Body of pancreas (tissue), 4 donors: ENCODE measurements at regions not wholly inside any gene's neighbourhood (a gene's known extent, or its start where the extent isn't known, plus 50 kb on each side); places are given as distances from the start of the nearest gene placed in this dataset.

Source experiments
- CTCF ChIP-seq, 7 experiments: fragments of 450-650 bp in 4 of 7; fragments of 200-600 bp in 3 of 7; sonication (generic) in 3 of 7; IDR thresholded peaks; one replicate each; pipeline ENCODE4 v1.5.1; 2016 to 2019; ENCODE audit warnings: antibody characterized with exemption in 7 of 7
- POLR2A ChIP-seq, 3 donors: fragments of 450-650 bp; IDR thresholded peaks; one replicate each; pipeline ENCODE4 v1.6.1; 2016; ENCODE audit warnings: antibody characterized with exemption in 3 of 3, mild to moderate bottlenecking in 2 of 3

GRCh38 chr17:33370401-33370800 lies 77.3 kb upstream of the ASIC2 start:
- TF ChIP-seq POLR2A (IDR thresholded peaks at IDR 0.05) (no peak), CTCF (IDR thresholded peaks at IDR 0.05) (no peak)
